ENCODE measurements at regions not wholly inside any gene's neighbourhood (a gene's known extent, or its start where the extent isn't known, plus 50 kb on each side); places are given as distances from the start of the nearest gene placed in this dataset.

DNA sequence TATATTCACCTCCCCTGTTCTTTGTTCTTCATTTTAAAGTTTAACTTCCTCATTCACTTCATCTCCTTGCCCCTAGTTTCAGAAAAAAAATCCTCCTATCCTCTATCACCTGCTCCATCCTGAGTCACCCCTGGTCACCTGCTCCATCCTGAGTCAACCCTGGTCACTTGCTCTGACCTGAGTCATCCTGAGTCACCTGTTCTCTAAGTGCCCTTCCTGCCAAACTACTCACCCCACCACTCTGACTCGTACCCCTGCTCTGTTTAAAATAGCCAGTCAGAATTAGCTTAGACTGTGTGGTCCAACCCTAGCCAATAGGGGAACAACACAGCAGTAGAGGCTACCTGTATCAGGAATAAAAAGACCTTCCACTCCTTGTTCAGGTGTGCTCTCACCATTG lies 716.9 kb downstream of the ZBBX start:
- H3K27ac Mint-ChIP-seq (ENCODE audit: unreplicated experiment): no peak overlapping the region
- H3K4me3 Mint-ChIP-seq (ENCODE audit: unreplicated experiment): no peak overlapping the region

DNA sequence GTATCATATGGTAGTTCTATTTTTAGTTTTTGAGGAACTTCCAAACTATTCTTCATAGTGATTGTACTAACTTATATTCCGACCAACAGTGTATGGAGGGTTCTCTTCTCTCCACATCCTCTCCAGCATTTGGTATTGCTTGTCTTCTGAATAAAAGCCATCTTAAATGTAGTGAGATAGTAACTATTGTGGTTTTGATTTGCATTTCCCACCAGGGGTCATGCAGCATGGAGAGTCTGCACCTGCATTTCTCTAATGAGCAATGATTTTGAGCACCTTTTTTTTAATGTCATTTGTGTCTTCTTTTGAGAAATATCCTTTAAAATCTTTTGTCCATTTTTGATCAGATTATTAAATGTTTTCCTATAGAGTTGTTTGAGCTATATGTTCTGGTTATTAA lies 718.5 kb downstream of the ZBBX start:
- TF ChIP-seq, protein P1, sequence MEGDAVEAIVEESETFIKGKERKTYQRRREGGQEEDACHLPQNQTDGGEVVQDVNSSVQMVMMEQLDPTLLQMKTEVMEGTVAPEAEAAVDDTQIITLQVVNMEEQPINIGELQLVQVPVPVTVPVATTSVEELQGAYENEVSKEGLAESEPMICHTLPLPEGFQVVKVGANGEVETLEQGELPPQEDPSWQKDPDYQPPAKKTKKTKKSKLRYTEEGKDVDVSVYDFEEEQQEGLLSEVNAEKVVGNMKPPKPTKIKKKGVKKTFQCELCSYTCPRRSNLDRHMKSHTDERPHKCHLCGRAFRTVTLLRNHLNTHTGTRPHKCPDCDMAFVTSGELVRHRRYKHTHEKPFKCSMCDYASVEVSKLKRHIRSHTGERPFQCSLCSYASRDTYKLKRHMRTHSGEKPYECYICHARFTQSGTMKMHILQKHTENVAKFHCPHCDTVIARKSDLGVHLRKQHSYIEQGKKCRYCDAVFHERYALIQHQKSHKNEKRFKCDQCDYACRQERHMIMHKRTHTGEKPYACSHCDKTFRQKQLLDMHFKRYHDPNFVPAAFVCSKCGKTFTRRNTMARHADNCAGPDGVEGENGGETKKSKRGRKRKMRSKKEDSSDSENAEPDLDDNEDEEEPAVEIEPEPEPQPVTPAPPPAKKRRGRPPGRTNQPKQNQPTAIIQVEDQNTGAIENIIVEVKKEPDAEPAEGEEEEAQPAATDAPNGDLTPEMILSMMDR (IDR thresholded peaks at IDR 0.05; ENCODE audit: unreplicated experiment): no peak
- H3K36me3 Mint-ChIP-seq (ENCODE audit: low read depth, unreplicated experiment): no peaks in the 10 kb centered on the region
- H3K9me3 Mint-ChIP-seq (ENCODE audit: unreplicated experiment): no peaks in the 10 kb centered on the region
- H3K27me3 Mint-ChIP-seq (ENCODE audit: unreplicated experiment): no peaks in the 10 kb centered on the region
- no peak for DNase-seq (ENCODE audit: low spot score)
- no peak overlapping the region for H3K27ac Mint-ChIP-seq (ENCODE audit: unreplicated experiment)
- H3K4me1 Mint-ChIP-seq (ENCODE audit: unreplicated experiment): no peaks in the 10 kb centered on the region
- H3K4me3 Mint-ChIP-seq (ENCODE audit: unreplicated experiment): no peak overlapping the region

More for the DNA sequence above, 716.9 kb downstream of the ZBBX start:
- no peaks in the 10 kb centered on the region for H3K36me3 Mint-ChIP-seq (ENCODE audit: low read depth, unreplicated experiment)
- H3K27me3 Mint-ChIP-seq (ENCODE audit: unreplicated experiment): no peaks in the 10 kb centered on the region
- no peaks in the 10 kb centered on the region for H3K4me1 Mint-ChIP-seq (ENCODE audit: unreplicated experiment)
- TF ChIP-seq, protein P1 (IDR thresholded peaks at IDR 0.05; ENCODE audit: unreplicated experiment): no peak
- DNase-seq (ENCODE audit: low spot score): no peak
- no peaks in the 10 kb centered on the region for H3K9me3 Mint-ChIP-seq (ENCODE audit: unreplicated experiment)

DNA sequence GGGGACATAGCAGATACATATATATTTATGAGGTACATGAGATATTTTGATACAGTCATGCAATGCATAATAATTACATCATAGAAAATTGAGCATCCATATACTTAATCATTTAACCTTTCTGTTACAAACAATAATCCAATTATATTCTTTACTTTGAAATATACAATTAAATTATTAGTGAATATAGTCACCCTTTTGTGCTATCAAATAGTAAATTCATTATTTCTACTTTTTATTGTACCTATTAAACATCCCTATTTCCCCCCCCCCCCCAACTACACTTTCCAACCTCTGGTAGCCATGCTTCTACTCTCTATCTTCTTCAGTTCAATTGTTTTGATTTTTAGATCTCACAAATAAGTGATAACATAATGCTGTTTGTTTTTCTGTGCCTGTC lies 719.1 kb downstream of the ZBBX start:
- Mint-ChIP-seq H3K36me3 (ENCODE audit: low read depth, unreplicated experiment) (no peaks in the 10 kb centered on the region), H3K9me3 (ENCODE audit: unreplicated experiment) (no peaks in the 10 kb centered on the region), H3K4me3 (ENCODE audit: unreplicated experiment) (no peak overlapping the region)

DNA sequence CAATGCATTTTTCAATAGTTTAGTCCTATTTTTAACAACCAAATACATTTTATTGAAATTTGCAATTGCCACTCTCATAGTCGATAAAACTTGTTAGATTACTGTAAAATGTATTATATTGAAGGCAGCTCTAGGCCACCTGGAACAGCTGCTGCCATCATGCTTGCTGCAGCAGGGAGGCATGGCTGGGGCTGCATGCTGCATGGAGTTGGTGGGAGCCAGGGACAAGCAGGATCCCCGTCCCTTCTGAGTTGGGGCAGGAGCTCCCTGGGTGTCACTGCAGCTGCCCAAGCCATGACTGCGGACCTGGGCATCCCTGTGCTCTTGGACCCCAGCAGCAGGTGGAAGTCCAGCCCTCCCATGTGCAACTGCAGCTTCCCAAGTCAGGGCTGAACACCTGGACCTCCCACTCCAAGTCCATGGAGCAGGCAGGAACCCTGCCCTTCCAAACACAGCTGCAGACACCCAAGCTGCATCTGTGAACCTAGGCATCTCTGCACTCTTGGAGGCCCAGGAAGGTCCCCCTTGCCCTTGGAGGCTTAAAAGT lies 742.0 kb downstream of the ZBBX start:
- Mint-ChIP-seq H3K36me3 (ENCODE audit: low read depth, unreplicated experiment) (no peaks in the 10 kb centered on the region), H3K9me3 (ENCODE audit: unreplicated experiment) (no peaks in the 10 kb centered on the region), H3K4me1 (ENCODE audit: unreplicated experiment) (no peaks in the 10 kb centered on the region), H3K4me3 (ENCODE audit: unreplicated experiment) (no peak overlapping the region), H3K27me3 (ENCODE audit: unreplicated experiment) (no peaks in the 10 kb centered on the region), H3K27ac (ENCODE audit: unreplicated experiment) (no peak overlapping the region)
- no peak for DNase-seq (ENCODE audit: low spot score)
- TF ChIP-seq, protein P1 (IDR thresholded peaks at IDR 0.05; ENCODE audit: unreplicated experiment): no peak

More for the DNA sequence above, 719.1 kb downstream of the ZBBX start:
- Mint-ChIP-seq H3K4me1 (ENCODE audit: unreplicated experiment) (no peaks in the 10 kb centered on the region), H3K27ac (ENCODE audit: unreplicated experiment) (no peak overlapping the region), H3K27me3 (ENCODE audit: unreplicated experiment) (no peaks in the 10 kb centered on the region)
- DNase-seq (ENCODE audit: low spot score): no peak
- TF ChIP-seq, protein P1 (IDR thresholded peaks at IDR 0.05; ENCODE audit: unreplicated experiment): no peak

DNA sequence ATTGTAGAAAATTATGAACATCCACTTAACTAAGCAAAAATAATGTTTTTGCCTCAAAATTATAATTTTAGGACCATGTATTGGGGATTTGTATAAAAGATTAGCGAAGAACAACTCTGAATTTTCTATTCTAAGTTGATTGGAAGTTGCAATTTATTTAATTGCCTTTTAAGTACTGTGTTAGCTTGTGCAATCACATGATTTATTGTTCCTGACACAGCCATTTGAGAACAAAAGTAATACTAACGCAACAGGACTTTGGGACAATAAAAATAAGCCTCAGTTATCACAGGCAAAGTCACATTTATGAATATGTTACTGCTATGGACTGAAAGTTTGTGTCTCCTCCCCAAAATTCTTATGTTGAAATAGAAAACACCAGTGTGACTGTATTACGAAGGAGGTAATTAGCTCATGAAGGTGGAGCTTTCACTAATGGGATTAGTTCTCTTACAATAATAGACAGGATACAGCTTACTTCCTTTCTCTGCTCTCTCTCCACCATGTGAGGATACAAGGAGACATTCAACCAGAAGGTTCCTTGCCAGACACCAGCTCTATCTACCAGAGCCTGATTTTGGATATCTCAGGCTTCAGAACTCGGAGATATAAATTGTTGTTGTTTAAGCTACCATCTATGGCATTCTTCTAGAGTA lies 745.9 kb downstream of the ZBBX start:
- Mint-ChIP-seq H3K4me3 (ENCODE audit: unreplicated experiment) (no peak overlapping the region), H3K27me3 (ENCODE audit: unreplicated experiment) (no peaks in the 10 kb centered on the region), H3K4me1 (ENCODE audit: unreplicated experiment) (no peaks in the 10 kb centered on the region), H3K9me3 (ENCODE audit: unreplicated experiment) (no peaks in the 10 kb centered on the region), H3K36me3 (ENCODE audit: low read depth, unreplicated experiment) (no peaks in the 10 kb centered on the region), H3K27ac (ENCODE audit: unreplicated experiment) (no peak overlapping the region)
- no peak for DNase-seq (ENCODE audit: low spot score)
- TF ChIP-seq, protein P1 (IDR thresholded peaks at IDR 0.05; ENCODE audit: unreplicated experiment): no peak

All from endothelial cell (in vitro differentiated cells).